Loucy (cell line): ENCODE measurements at regions not wholly inside any gene's neighbourhood (a gene's known extent, or its start where the extent isn't known, plus 50 kb on each side); places are given as distances from the start of the nearest gene placed in this dataset.

Experiments used
- EZH2phosphoT487 ChIP-seq: fragments of 200-600 bp; IDR thresholded peaks from 2 replicates; pipeline ENCODE4 v1.6.1; 2018; ENCODE audit warnings: antibody characterized with exemption, mild to moderate bottlenecking, moderate library complexity, borderline replicate concordance
- TF ChIP-seq, protein P1 (sequence below): fragments of 200-600 bp; sonication (generic); conservative IDR thresholded peaks from 2 replicates; pipeline ENCODE4 v1.5.1; 2014; ENCODE audit warnings: mild to moderate bottlenecking, antibody characterized with exemption, low read length

DNA sequence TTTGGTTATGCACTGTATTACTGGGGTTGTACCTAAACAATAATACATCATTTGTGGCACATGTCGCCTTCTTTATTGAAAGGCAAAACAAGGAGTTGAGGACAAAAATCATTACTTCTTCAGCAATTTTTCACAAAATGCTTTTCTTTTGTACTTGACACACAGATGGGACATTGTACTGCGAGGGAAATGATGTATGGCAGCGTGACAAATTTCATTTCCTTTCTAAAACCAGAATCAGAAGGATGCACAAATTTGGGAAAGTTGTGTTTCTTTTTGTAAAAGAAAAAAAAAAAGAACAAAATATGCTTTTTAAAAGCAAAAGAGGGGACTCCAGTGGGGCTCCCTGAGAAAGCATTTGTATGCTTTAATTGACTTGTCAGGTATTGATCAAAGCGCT lies 394.0 kb upstream of the SLC35B3 start:
- TF ChIP-seq, protein P1, sequence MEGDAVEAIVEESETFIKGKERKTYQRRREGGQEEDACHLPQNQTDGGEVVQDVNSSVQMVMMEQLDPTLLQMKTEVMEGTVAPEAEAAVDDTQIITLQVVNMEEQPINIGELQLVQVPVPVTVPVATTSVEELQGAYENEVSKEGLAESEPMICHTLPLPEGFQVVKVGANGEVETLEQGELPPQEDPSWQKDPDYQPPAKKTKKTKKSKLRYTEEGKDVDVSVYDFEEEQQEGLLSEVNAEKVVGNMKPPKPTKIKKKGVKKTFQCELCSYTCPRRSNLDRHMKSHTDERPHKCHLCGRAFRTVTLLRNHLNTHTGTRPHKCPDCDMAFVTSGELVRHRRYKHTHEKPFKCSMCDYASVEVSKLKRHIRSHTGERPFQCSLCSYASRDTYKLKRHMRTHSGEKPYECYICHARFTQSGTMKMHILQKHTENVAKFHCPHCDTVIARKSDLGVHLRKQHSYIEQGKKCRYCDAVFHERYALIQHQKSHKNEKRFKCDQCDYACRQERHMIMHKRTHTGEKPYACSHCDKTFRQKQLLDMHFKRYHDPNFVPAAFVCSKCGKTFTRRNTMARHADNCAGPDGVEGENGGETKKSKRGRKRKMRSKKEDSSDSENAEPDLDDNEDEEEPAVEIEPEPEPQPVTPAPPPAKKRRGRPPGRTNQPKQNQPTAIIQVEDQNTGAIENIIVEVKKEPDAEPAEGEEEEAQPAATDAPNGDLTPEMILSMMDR = no peak
- TF ChIP-seq EZH2phosphoT487 = no peak
